Hepatocyte (in vitro differentiated cells): ENCODE measurements at regions not wholly inside any gene's neighbourhood (a gene's known extent, or its start where the extent isn't known, plus 50 kb on each side); places are given as distances from the start of the nearest gene placed in this dataset.

Experiments used
- EZH2 ChIP-seq: fragments of 200-600 bp; sonication (generic); IDR thresholded peaks from 2 replicates; pipeline ENCODE4 v1.6.1; 2016; ENCODE audit warnings: antibody characterized with exemption, mild to moderate bottlenecking, borderline replicate concordance
- EZH2phosphoT487 ChIP-seq: fragments of 200-600 bp; sonication (generic); IDR thresholded peaks from one replicate; pipeline ENCODE4 v1.6.1; 2018; ENCODE audit warnings: antibody characterized with exemption, mild to moderate bottlenecking, low read depth, moderate library complexity; ENCODE audit not compliant: unreplicated experiment, severe bottlenecking
- TF ChIP-seq, protein P1 (sequence below): fragments of 200-600 bp; sonication (generic); IDR thresholded peaks from 2 replicates; pipeline ENCODE4 v1.5.1; 2016; ENCODE audit warnings: antibody characterized with exemption, mild to moderate bottlenecking; ENCODE audit not compliant: poor library complexity

DNA sequence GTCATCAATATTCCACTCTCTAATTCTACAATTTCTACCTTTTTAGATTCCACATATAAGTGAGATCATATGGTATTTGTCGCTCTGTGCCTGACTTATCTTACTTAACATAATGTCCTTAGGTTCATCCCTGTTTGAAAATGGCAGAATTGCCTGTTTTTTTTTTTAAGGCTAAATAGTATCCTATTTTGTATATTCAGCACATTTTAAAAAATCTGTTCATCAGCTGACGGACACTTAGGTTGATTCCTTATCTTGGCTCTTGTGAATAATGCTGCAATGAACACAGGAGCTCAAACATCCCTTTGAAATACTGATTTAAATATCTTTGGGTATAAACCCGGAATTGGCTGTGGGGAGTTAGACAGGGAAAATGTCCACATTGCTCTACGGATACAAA is 326.7 kb upstream of the THBS1 start:
- TF ChIP-seq, protein P1, sequence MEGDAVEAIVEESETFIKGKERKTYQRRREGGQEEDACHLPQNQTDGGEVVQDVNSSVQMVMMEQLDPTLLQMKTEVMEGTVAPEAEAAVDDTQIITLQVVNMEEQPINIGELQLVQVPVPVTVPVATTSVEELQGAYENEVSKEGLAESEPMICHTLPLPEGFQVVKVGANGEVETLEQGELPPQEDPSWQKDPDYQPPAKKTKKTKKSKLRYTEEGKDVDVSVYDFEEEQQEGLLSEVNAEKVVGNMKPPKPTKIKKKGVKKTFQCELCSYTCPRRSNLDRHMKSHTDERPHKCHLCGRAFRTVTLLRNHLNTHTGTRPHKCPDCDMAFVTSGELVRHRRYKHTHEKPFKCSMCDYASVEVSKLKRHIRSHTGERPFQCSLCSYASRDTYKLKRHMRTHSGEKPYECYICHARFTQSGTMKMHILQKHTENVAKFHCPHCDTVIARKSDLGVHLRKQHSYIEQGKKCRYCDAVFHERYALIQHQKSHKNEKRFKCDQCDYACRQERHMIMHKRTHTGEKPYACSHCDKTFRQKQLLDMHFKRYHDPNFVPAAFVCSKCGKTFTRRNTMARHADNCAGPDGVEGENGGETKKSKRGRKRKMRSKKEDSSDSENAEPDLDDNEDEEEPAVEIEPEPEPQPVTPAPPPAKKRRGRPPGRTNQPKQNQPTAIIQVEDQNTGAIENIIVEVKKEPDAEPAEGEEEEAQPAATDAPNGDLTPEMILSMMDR = no peak
- TF ChIP-seq EZH2 (no peak), EZH2phosphoT487 (no peak)
